ENCODE measurements at regions not wholly inside any gene's neighbourhood (a gene's known extent, or its start where the extent isn't known, plus 50 kb on each side); places are given as distances from the start of the nearest gene placed in this dataset.
A peak's percentile ranks its signal among the peaks of the same experiment; 100 is the strongest.

- TF ChIP-seq CTCF (conservative IDR thresholded peaks at IDR 0.05; ENCODE audit: control insufficient read depth, insufficient read depth, low read depth, low read length), result no peak
- no peak overlapping the region for H3K4me3 ChIP-seq (ENCODE audit: control insufficient read depth, low read depth, low read length)
- DNase-seq (ENCODE audit: low read depth), result no peak
Observed at GRCh38 chr13:83825676-83826075, 56.6 kb downstream of the SLITRK1 start.

GRCh38 chr13:83824560-83824959 is 57.7 kb downstream of the SLITRK1 start:
- no peak for DNase-seq (ENCODE audit: low read depth)
- TF ChIP-seq CTCF (conservative IDR thresholded peaks at IDR 0.05; ENCODE audit: control insufficient read depth, insufficient read depth, low read depth, low read length), result no peak

GRCh38 chr13:83824120-83824519 is 58.2 kb downstream of the SLITRK1 start:
- no peak for DNase-seq (ENCODE audit: low read depth)
- TF ChIP-seq CTCF (conservative IDR thresholded peaks at IDR 0.05; ENCODE audit: control insufficient read depth, insufficient read depth, low read depth, low read length), result no peak

More at GRCh38 chr13:83824560-83824959, 57.7 kb downstream of the SLITRK1 start:
- H3K4me3 ChIP-seq (ENCODE audit: control insufficient read depth, low read depth, low read length), result no peak overlapping the region

GRCh38 chr13:83819611-83820010 is 62.7 kb downstream of the SLITRK1 start:
- DNase-seq (ENCODE audit: low read depth), result peak; percentile 19
- no peak overlapping the region for H3K4me3 ChIP-seq (ENCODE audit: control insufficient read depth, low read depth, low read length)
- no peak for TF ChIP-seq CTCF (conservative IDR thresholded peaks at IDR 0.05; ENCODE audit: control insufficient read depth, insufficient read depth, low read depth, low read length)

More at GRCh38 chr13:83824120-83824519, 58.2 kb downstream of the SLITRK1 start:
- H3K4me3 ChIP-seq (ENCODE audit: control insufficient read depth, low read depth, low read length), result no peak overlapping the region

- peak; percentile 36 for DNase-seq (ENCODE audit: low read depth)
- no peak overlapping the region for H3K4me3 ChIP-seq (ENCODE audit: control insufficient read depth, low read depth, low read length)
- no peak for TF ChIP-seq CTCF (conservative IDR thresholded peaks at IDR 0.05; ENCODE audit: control insufficient read depth, insufficient read depth, low read depth, low read length)
Observed at GRCh38 chr13:83819156-83819555, 63.1 kb downstream of the SLITRK1 start.

GRCh38 chr13:83816081-83816480 is 66.2 kb downstream of the SLITRK1 start:
- no peak overlapping the region for H3K4me3 ChIP-seq (ENCODE audit: control insufficient read depth, low read depth, low read length)
- TF ChIP-seq CTCF (conservative IDR thresholded peaks at IDR 0.05; ENCODE audit: control insufficient read depth, insufficient read depth, low read depth, low read length), result no peak
- DNase-seq (ENCODE audit: low read depth), result no peak

- H3K4me3 ChIP-seq (ENCODE audit: control insufficient read depth, low read depth, low read length), result no peak overlapping the region
- no peak for TF ChIP-seq CTCF (conservative IDR thresholded peaks at IDR 0.05; ENCODE audit: control insufficient read depth, insufficient read depth, low read depth, low read length)
- no peak for DNase-seq (ENCODE audit: low read depth)
Observed at GRCh38 chr13:83815598-83815997, 66.7 kb downstream of the SLITRK1 start.

All from fibroblast of mammary gland (primary cell).